NCI-H345 (cell line): ENCODE measurements at regions not wholly inside any gene's neighbourhood (a gene's known extent, or its start where the extent isn't known, plus 50 kb on each side); places are given as distances from the start of the nearest gene placed in this dataset.
A peak's percentile ranks its signal among the peaks of the same experiment; 100 is the strongest.

Experiments used
- DNase-seq: peaks from one replicate; lab custom pipeline; 2025; lab: John Stamatoyannopoulos, UW

- DNase-seq = no peak
Observed at GRCh38 chr2:239467956-239468490, 67.2 kb upstream of the HDAC4 start.

DNA sequence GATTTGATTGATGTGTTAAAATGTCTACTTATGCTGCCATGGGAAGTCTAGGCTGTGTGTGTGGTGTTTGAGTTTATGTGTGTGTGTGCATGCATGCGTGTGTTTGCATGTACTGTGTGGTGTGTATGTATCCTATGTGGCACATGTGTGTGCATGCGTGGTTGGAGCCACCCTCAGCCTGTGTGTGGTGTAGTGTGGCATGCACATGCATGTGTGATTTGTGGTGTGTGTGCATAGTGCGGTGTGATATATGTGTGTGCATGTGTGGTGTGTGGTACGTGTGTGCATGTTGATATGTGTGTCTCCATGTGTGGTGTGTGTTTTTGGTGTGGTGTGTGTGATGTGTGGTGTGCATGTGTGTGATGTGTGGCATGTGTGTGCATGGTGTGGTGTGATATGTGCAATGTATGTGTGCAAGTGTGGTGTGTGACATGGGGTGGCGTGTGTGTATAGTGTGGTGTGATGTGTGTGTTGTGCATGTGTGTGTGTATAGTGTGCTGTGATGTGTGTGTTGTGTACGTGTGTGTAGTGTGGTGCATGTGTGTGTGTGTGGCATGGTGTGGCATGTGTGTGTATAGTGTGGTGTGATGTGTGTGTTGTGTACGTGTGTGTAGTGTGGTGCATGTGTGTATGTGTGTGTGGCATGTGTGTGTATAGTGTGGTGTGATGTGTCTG is 66.6 kb upstream of the HDAC4 start:
- no peak for DNase-seq

GRCh38 chr2:239466755-239467271 is 66.0 kb upstream of the HDAC4 start:
- no peak for DNase-seq

- DNase-seq = no peak
Observed at GRCh38 chr2:239466061-239466754, 65.4 kb upstream of the HDAC4 start.

DNA sequence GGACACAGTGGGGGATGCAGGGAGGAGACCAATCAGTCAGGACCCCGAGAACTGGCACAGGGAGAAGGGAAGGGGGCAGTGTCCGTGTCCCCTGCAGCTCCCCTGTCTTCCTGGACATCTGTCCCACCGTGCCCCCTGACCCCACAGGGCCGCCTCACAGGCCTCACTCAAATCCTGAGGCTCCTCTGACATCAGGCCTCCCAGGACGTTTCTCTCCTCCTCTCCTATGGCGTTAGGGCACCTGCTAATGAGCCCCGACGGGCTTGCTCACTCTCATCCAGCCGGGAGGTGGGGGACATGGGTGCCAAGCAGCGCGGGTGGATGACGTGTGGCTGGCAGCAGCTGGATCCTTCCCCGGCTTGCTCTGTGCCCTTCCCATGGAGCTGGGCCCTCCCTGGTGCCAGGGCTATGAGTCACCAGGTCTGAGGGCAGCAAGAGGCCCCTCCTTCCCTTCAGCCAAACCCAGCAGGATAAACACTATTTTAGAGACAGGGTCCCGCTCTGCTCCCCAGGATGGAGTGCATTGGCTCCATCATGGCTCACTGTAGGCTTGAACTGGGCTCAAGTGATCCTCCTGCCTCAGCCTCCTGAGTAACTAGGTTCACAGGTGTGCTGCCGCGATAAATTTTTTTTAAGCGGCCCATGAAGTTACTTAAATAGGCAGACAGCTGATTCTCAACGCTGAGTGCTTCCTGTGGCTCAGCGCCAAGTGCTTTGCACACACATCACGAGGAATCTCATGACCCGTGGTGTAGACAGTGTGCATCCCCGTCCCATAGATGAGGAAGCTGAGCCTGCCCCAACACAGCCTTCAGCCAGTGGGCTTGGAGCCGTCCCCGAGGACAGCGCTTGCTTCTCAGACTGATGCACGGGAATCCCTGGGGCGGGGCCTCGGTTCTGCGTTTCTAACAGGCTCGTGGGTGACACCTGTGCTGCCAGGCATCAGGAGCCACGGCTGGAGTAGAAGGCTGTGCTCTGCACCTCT is 64.5 kb upstream of the HDAC4 start:
- peak; percentile 82 for DNase-seq

DNA sequence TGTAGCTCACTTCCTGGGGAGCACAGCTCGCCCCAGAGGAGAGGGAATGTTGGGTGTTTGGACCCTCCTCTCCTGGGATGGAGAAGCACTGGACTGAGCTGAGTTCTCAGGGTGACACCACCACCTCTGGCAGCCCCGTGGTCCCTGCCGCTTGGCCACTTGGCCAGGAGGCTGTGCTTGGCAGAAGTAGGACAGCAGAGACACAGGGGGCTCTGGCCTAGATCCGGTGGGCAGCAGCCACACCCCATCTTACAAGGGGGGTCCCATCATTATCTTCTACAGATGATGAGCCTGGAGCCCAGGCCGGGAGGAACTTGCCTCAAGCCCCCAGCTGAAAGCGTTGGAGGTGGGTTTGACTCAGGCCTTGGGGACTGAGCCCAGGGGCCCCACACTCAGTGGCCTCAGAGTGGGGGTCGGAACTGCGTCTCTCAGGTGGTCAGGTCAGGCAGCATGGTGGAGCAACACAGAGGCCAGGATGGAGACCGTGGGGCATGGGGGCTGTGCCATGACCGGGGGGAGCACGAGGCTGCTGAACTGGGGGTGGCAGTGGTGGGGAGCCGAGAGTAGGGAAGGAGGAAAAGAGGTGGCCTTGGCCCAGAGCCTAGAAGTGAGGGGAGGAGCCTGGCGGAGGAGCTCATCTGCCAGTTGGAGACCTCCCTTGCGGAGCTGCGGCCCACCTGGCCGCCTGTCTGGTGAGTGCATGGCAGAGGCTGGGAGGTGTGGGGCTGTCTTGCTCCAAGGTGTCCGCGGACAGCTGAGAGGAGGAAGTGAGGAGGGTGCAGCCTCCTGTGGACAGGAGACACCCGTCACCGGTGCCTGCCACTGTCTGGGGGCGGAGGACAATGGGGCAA is 63.6 kb upstream of the HDAC4 start:
- DNase-seq = no peak

DNA sequence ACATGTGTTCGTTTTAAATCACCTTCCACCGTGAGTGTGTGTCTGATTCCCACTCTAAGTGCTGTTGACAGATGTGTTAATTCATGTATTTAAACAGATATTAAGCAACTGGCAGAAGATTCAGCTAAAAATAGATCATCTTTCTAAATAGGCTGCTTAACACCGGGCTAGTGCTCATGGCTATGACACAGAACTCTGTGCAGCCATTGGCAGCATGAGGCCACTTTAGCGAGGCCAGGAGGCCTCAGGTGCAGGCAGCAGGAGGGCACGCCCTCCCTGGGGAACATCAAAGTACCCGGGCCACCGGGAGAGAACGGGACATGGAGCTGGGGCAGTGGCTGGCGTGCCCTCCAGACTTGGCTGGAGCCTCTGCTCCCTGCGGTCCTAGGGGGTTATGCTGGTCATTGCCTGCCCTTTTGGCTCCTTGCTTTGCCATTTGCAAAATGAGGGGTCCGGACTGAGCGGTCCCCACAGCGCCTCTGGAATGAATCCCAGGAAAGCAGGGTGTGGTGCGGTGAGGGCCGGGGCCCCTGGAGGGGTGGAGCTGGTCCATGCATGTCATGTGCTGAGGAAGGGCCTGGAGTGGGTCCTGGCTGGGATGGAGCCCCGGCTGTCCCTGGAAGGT is 62.8 kb upstream of the HDAC4 start:
- DNase-seq = peak; percentile 51

GRCh38 chr2:239462671-239463506 is 62.1 kb upstream of the HDAC4 start:
- no peak for DNase-seq

DNA sequence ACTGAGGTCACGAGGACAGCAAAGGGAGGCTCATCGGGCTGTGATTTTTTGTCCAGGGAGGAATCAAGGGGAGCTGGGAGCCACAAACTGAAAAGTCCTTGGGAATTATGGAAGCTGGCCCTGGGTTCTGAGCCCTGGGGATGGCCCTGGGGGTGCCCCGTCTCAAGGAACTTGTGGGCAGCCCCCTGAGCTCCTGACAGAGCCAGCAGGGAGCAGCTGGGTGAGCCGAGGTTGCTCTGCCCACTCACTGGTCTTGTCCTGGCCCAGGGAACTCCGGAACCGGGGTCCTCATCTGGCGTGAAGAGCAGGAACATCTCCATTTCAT is 61.3 kb upstream of the HDAC4 start:
- no peak for DNase-seq

- DNase-seq = no peak
Observed at GRCh38 chr2:239461291-239462190, 60.7 kb upstream of the HDAC4 start.

GRCh38 chr2:239460780-239461179 is 60.0 kb upstream of the HDAC4 start:
- DNase-seq = no peak

- DNase-seq = no peak
Observed at GRCh38 chr2:239459606-239460005, 58.8 kb upstream of the HDAC4 start.

GRCh38 chr2:239459056-239459455 is 58.2 kb upstream of the HDAC4 start:
- no peak for DNase-seq

DNA sequence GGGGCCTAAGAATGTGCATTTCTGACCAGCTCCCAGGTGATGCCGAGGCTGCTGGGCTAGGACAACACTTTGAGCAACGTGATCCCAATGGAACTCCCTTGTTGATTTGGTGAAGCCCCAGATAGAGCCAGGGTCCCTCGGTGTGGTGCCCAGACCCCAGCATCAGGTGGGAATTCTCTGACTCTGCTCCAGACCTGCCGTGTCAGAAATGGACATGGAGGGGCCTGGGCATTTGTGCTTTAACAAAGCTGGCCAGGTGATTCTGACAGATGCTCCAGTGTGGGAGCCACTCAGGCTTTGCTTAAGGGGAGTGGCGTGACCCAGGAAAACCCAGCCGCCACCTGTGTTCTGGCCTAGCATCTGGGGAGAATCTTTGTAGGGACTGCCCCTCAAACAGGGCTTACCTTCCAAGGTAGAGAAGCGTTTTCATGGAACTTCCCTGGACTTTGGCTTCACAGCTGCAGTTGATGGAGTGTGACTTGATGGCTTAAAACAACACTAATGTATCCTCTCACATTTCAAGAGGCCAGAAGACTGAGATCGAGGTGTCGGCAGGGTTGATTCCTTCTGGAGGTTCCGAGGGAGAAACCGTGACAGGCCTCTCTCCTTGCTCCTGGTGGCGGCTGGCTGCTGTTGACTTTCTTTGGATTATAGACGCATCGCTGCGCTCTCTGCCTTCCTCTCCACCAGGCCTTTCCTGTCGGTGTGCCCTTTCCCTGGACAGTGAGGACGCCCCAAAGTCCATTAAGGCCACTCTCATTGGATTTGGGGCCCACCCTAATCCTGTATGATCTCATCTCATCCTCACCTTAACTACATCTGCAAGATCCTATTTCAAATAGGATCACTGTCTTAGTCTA is 57.0 kb upstream of the HDAC4 start:
- DNase-seq = no peak

DNA sequence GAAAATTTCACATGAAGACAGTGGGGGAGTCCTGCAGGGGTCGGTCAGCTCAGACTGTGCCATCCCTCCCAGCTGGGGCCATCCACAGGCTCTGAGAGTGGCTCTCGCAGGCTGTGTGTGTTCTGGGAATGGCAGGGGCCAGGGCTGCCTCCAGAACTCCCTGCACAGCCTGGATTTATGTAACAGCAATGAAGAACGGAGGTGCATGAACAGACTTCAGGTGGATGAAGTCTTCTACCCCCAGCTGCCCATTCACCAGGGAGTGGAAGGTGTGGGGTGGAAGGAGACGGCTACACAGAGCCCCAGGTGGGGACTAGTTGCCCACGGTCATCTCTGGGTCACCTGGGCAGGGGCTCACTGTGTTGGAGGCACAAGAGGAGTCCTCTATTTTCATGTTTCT is 56.1 kb upstream of the HDAC4 start:
- no peak for DNase-seq

GRCh38 chr2:239455436-239456203 is 54.8 kb upstream of the HDAC4 start:
- DNase-seq = no peak

DNA sequence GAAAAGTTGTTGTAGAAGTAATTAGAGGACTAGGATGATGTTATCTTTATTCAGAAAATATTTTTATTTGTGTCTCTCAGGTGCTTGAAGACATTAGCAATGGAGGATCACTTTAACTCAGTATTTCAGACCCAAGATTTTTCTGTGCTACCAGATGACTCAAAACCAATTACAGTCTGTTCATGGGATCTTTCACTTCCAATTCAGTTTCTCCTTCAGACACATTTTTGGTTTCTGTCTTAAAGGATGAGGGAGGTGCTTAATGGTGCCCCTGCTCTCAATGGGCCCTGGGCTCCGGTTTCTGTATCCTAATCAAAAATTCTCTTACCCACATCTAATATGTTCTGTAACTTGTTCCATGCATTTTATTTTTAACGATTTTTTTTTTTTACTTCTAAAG is 53.7 kb upstream of the HDAC4 start:
- DNase-seq = no peak
